T-helper 17 cell (primary cell): ENCODE measurements at regions not wholly inside any gene's neighbourhood (a gene's known extent, or its start where the extent isn't known, plus 50 kb on each side); places are given as distances from the start of the nearest gene placed in this dataset.

Experiments
- ATAC-seq: fragments of 150-1000 bp; cut with Tn5 transposase; 2 replicates; pipeline ENCODE4 v1.10.0; 2021; ENCODE audit warnings: mild to moderate bottlenecking, moderate library complexity
- DNase-seq, 3 donors: peaks; one replicate each; pipeline versions ENCODE4 v3.0.0 to v3.0.0-alpha.2; 2020 to 2021
- H3K9me3 ChIP-seq: one replicate; pipeline ENCODE4 v1.7.0; 2013; ENCODE audit warnings: low read length, mild to moderate bottlenecking; ENCODE audit not compliant: control insufficient read depth, poor library complexity, severe bottlenecking
- H3K27ac Mint-ChIP-seq: one replicate; pipeline ENCODE4 v1.8.0; 2022; ENCODE audit warnings: mild to moderate bottlenecking, moderate library complexity, mixed read lengths
- H3K27me3 Mint-ChIP-seq: one replicate; pipeline ENCODE4 v1.8.0; 2022; ENCODE audit warnings: mixed read lengths
- H3K36me3 Mint-ChIP-seq: one replicate; pipeline ENCODE4 v1.8.0; 2022; ENCODE audit warnings: low read depth, mixed read lengths
- H3K4me1 Mint-ChIP-seq: one replicate; pipeline ENCODE4 v1.8.0; 2022; ENCODE audit warnings: mild to moderate bottlenecking, mixed read lengths
- H3K4me3 Mint-ChIP-seq: one replicate; pipeline ENCODE4 v1.8.0; 2022; ENCODE audit warnings: mild to moderate bottlenecking, moderate library complexity, mixed read lengths

- Mint-ChIP-seq H3K4me1 (peaks cover 17% of the 10 kb centered on the region), H3K4me3 (no peak overlapping the region), H3K36me3 (peaks cover 2% of the 10 kb centered on the region), H3K27ac (no peak overlapping the region), H3K27me3 (peaks cover 4% of the 10 kb centered on the region)
- H3K9me3 ChIP-seq: no peaks in the 10 kb centered on the region
- DNase-seq (no peak), ATAC-seq (no peak)
Observed at GRCh38 chr9:6067426-6067825, 52.0 kb upstream of the RANBP6 start.
